PC-9 (cell line): ENCODE measurements at regions not wholly inside any gene's neighbourhood (a gene's known extent, or its start where the extent isn't known, plus 50 kb on each side); places are given as distances from the start of the nearest gene placed in this dataset.

Experiments
- EZH2 ChIP-seq: fragments of 200-600 bp; sonication (generic); IDR thresholded peaks from 2 replicates; pipeline ENCODE4 v1.8.0; 2017; ENCODE audit warnings: antibody characterized with exemption, low read depth
- TF ChIP-seq, protein P1 (sequence below): fragments of 200-600 bp; sonication (generic); conservative IDR thresholded peaks from 2 replicates; pipeline ENCODE4 v1.6.1; 2017; ENCODE audit warnings: mixed run types, antibody characterized with exemption, mild to moderate bottlenecking, moderate library complexity

DNA sequence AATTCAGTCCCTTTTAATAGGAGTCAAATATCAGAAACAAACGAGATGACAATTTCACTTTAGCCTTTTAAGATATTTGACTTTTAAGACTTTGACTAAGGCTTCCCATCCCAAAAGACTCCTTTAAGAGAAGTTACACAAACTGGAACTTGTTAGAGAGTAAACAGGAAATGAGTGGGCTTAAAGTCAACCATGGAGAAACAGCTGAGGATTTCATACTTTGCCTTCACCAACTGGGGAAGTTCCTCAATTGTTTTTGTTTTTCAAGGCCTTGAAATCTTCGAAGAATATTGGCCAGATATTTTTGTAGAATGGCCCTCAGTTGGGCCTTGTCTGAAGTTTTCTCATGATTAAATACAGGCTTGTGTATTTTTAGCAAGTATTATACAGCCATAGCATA lies 227.3 kb downstream of the POU4F1 start:
- TF ChIP-seq, protein P1, sequence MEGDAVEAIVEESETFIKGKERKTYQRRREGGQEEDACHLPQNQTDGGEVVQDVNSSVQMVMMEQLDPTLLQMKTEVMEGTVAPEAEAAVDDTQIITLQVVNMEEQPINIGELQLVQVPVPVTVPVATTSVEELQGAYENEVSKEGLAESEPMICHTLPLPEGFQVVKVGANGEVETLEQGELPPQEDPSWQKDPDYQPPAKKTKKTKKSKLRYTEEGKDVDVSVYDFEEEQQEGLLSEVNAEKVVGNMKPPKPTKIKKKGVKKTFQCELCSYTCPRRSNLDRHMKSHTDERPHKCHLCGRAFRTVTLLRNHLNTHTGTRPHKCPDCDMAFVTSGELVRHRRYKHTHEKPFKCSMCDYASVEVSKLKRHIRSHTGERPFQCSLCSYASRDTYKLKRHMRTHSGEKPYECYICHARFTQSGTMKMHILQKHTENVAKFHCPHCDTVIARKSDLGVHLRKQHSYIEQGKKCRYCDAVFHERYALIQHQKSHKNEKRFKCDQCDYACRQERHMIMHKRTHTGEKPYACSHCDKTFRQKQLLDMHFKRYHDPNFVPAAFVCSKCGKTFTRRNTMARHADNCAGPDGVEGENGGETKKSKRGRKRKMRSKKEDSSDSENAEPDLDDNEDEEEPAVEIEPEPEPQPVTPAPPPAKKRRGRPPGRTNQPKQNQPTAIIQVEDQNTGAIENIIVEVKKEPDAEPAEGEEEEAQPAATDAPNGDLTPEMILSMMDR = no peak
- no peak for TF ChIP-seq EZH2
